Choroid plexus epithelial cell (primary cell): ENCODE measurements at regions not wholly inside any gene's neighbourhood (a gene's known extent, or its start where the extent isn't known, plus 50 kb on each side); places are given as distances from the start of the nearest gene placed in this dataset.

Experiments
- DNase-seq: peaks from one replicate; pipeline ENCODE4 v3.0.0-alpha.2; 2010; ENCODE audit warnings: low read depth
- H3K4me3 ChIP-seq: 2 replicates; pipeline ENCODE4 v1.5.1; 2011; ENCODE audit warnings: low read depth, mild to moderate bottlenecking, control low read depth, low read length, moderate library complexity
- CTCF ChIP-seq: conservative IDR thresholded peaks from 2 replicates; pipeline ENCODE4 v1.5.1; 2011; ENCODE audit warnings: low read depth, mild to moderate bottlenecking, control low read depth, inconsistent platforms, low read length, moderate library complexity

- no peak for TF ChIP-seq CTCF
- no peak for DNase-seq
- H3K4me3 ChIP-seq = no peak overlapping the region
Observed at GRCh38 chr9:21561502-21561901, 79.4 kb upstream of the IFNE start.

GRCh38 chr9:21564175-21564574, 82.1 kb upstream of the IFNE start:
- no peak for DNase-seq
- TF ChIP-seq CTCF = no peak
- no peak overlapping the region for H3K4me3 ChIP-seq

- no peak for TF ChIP-seq CTCF
- no peak for DNase-seq
- H3K4me3 ChIP-seq = no peak overlapping the region
Observed at GRCh38 chr9:21565155-21565554, 83.0 kb upstream of the IFNE start.

- no peak for DNase-seq
- H3K4me3 ChIP-seq = no peak overlapping the region
- TF ChIP-seq CTCF = no peak
Observed at GRCh38 chr9:21567926-21568325, 85.8 kb upstream of the IFNE start.

- no peak for TF ChIP-seq CTCF
- no peak overlapping the region for H3K4me3 ChIP-seq
- DNase-seq = no peak
Observed at GRCh38 chr9:21568484-21568883, 86.4 kb upstream of the IFNE start.

GRCh38 chr9:21569721-21570120, 87.6 kb upstream of the IFNE start:
- no peak for DNase-seq
- H3K4me3 ChIP-seq = no peak overlapping the region
- no peak for TF ChIP-seq CTCF

- H3K4me3 ChIP-seq = no peak overlapping the region
- no peak for DNase-seq
- TF ChIP-seq CTCF = no peak
Observed at GRCh38 chr9:21570643-21571275, 88.6 kb upstream of the IFNE start.
